Pancreas (tissue), 10 donors: ENCODE measurements at regions not wholly inside any gene's neighbourhood (a gene's known extent, or its start where the extent isn't known, plus 50 kb on each side); places are given as distances from the start of the nearest gene placed in this dataset.

Source experiments
- ATAC-seq, 4 donors: fragments of 200-7000 bp; cut with Tn5 transposase; one replicate each; pipeline versions ENCODE4 v1.8.0 to v1.9.1; 2020; ENCODE audit warnings: mild to moderate bottlenecking in 4 of 4, moderate library complexity in 4 of 4
- DNase-seq, 6 donors: peaks; one replicate each; pipeline ENCODE4 v3.0.0-alpha.2; 2020
- FAIRE-seq: peaks from 2 replicates; lab custom pipeline; 2012; peaks lifted over from hg19 to GRCh38; lab: Jason Lieb, UNC
- H3K27ac ChIP-seq, 4 donors: fragments of 200-600 bp; sonication (generic); 1 replicate in 3 of 4; 2 replicates in 1 of 4; pipeline versions ENCODE4 v1.5.0 to v1.8.0; 2020
- H3K27me3 ChIP-seq, 4 donors: fragments of 200-600 bp; one replicate each; pipeline ENCODE4 v1.8.0; 2021
- H3K36me3 ChIP-seq, 3 donors: fragments of 200-600 bp; sonication (generic) in 1 of 3; one replicate each; pipeline versions ENCODE4 v1.5.0 to v1.8.0; 2020 to 2021
- H3K4me1 ChIP-seq, 3 donors: fragments of 200-600 bp; one replicate each; pipeline ENCODE4 v1.8.0; 2021
- H3K4me3 ChIP-seq, 4 donors: fragments of 200-600 bp; sonication (generic) in 2 of 4; one replicate each; pipeline versions ENCODE4 v1.5.0 to v1.8.0; 2020 to 2021
- H3K9me3 ChIP-seq, 4 donors: fragments of 200-600 bp; one replicate each; pipeline ENCODE4 v1.8.0; 2021
- WGBS, 2 donors: extraction: QIAGEN DNeasy Blood & Tissue Kit; methylation state at CpG; one replicate each; pipeline ENCODE4 v1.1.7; 2013; 5-methylcytosine and 5-hydroxymethylcytosine counted together
- intact Hi-C, 3 donors: fragments of 100-400 bp; cut with DNase I; formaldehyde crosslinking; loops; one replicate each; pipeline versions ENCODE4 v1.11.1 to v1.14.2; 2022
- TF ChIP-seq, protein P1 (sequence below), 4 donors: fragments of 200-600 bp; sonication (generic) in 3 of 4; IDR thresholded peaks; one replicate each; pipeline versions ENCODE4 v1.5.0 to v1.8.0; 2021; ENCODE audit warnings: antibody characterized with exemption in 4 of 4
- donor health status: healthy with polysubstance abuse.
- donor health status: DM: no; HTN: no; CAD: no; lungs with moderate emphysema.
- donor health status: DM: no; HTN: no; CAD: no.
- donor health status: control.
- donor health status: control.
- donor health status: Bipolar disorder and iron deficiency.
- donor health status: DM: yes; HTN: yes; CAD: no.
- donor health status: DM: no; HTN: no; CAD: no.
- donor health status: DM: no; HTN: no; CAD: no.
- donor health status: DM: yes; HTN: yes; CAD: no.

DNA sequence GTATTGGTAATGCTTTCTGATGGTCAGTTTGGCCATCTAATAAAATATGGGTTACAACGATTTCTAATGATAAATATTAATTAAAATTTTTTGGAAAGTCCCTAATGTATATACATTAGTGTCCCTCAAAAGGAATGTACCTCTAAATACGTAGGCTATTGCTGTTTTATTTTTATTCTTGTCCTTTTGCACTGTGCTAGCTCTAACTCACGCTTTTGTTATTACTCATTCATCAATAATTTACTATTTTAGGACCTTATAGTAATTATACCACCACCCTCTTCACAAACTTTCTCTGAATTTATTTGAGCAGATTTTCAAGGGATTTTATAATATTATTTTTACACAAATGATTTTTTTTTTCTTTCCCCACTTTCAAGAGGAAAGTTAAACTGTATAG, 795.9 kb upstream of the PCDH9 start:
- TF ChIP-seq, protein P1, sequence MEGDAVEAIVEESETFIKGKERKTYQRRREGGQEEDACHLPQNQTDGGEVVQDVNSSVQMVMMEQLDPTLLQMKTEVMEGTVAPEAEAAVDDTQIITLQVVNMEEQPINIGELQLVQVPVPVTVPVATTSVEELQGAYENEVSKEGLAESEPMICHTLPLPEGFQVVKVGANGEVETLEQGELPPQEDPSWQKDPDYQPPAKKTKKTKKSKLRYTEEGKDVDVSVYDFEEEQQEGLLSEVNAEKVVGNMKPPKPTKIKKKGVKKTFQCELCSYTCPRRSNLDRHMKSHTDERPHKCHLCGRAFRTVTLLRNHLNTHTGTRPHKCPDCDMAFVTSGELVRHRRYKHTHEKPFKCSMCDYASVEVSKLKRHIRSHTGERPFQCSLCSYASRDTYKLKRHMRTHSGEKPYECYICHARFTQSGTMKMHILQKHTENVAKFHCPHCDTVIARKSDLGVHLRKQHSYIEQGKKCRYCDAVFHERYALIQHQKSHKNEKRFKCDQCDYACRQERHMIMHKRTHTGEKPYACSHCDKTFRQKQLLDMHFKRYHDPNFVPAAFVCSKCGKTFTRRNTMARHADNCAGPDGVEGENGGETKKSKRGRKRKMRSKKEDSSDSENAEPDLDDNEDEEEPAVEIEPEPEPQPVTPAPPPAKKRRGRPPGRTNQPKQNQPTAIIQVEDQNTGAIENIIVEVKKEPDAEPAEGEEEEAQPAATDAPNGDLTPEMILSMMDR (IDR thresholded peaks at IDR 0.05): no peak
- Histone ChIP-seq H3K4me1 (no peaks in the 10 kb centered on the region), H3K36me3 (no peaks in the 10 kb centered on the region), H3K9me3 (no peaks in the 10 kb centered on the region), H3K27ac (no peak overlapping the region), H3K4me3 (no peak overlapping the region), H3K27me3 (no peaks in the 10 kb centered on the region)
- 35 to 45% methylated on average over 3 of the region's 3 CpGs for WGBS, 2 donors
- ATAC-seq (no peak), DNase-seq (no peak), FAIRE-seq (no peak)
- intact Hi-C loops: no loop called here

DNA sequence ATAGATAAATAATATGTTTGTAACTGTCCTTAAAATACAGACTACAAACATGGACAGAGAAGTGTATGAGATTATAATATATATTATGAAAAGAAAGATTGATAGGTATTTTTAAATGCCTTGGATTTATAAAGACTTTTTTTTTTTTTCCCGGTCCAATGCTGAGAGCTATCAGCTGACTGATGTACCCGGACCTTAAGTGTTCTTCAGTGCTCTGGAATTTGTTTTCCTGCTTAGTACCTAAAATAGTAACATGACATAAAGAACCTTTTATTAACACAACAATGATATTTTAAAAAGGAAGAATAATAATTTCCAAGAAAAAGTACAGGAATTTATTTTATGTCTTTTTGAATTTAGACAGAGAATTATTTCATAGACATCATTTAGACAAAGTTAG, 795.5 kb upstream of the PCDH9 start:
- Histone ChIP-seq H3K4me1 (no peaks in the 10 kb centered on the region), H3K4me3 (no peak overlapping the region), H3K9me3 (no peaks in the 10 kb centered on the region), H3K27ac (no peak overlapping the region), H3K27me3 (no peaks in the 10 kb centered on the region), H3K36me3 (no peaks in the 10 kb centered on the region)
- intact Hi-C loops: no loop called here
- TF ChIP-seq, protein P1 (IDR thresholded peaks at IDR 0.05): no peak
- ATAC-seq (no peak), DNase-seq (no peak), FAIRE-seq (no peak)
- WGBS, 2 donors: 53 to 65% methylated on average over 2 of the region's 2 CpGs

DNA sequence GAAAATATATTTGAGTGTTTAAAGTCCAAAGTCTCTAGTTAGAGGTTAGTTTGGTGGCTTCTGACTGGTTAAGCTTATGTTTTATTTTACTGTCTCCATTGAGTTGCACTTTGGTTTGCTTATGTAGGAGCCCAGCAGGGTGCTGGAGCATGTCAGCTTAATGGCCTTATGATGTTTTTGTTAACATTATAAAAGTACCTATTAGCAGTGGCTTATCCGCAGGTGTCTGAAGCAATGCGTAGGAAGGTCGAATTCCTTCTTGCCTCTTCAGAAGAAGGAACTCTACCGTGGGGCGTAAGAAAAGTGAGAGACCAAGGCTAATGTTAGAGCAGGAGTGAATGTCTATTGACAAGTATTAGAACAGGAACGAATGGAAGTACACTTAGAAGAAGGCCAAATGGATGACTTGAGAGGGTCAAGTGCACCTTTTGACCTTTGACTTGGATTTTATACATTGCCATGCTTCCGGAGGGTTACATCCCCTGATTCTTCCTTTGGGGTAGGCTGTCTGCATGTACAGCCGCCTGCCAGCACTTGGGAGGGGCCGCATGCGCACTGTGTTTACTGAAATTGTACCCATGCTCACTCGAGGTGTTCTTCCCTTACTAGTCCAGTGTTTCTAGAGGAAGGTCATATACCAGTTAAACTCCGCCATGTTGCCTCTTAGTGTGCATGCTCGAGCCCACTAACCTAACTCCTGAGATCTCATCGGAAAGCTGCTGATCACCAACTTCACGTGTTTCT, 793.9 kb upstream of the PCDH9 start:
- 59 to 74% methylated on average over 15 of the region's 15 CpGs for WGBS, 2 donors
- Histone ChIP-seq H3K9me3 (no peaks in the 10 kb centered on the region), H3K36me3 (no peaks in the 10 kb centered on the region), H3K27ac (no peak overlapping the region), H3K4me1 (no peaks in the 10 kb centered on the region), H3K27me3 (no peaks in the 10 kb centered on the region), H3K4me3 (no peak overlapping the region)
- FAIRE-seq (no peak), ATAC-seq (no peak), DNase-seq (no peak)
- intact Hi-C loops: no loop called here
- TF ChIP-seq, protein P1 (IDR thresholded peaks at IDR 0.05): no peak

DNA sequence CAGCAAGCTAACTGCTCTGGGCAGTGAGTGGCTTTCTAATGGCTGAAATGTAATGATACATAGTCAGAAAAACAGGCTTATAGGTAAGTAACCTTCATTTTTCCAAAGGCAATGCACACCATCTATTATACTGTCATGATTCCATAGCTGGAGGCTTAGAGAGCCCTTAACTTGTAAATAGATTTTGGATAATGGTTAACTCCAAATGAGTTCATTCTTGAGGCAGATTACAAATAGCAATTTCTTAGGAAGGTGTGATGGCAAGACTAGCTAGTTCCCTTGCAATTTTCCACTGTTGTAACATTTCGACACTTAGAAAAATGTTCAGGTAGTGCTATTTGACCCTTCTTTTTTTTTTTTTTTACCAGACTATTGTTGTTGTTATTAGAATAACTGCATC, 789.8 kb upstream of the PCDH9 start:
- intact Hi-C loops: no loop called here

DNA sequence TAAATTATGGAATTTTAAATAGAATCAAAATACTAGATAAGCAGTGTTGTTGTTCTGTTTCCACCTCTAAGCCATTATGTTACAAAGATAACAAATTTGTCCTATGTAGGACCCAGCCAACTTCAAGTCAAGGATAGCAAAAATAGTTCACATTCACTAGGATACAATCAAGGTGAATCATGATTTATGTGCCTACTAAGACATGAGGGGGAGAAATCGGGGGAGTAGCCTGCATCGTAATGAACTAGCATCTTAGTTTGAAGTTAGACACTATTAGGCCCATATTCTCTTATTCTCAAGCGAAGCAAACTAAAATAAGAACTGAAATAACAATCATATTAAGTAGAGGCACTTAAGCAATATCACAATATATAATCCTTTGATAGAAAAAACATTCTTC, 779.4 kb upstream of the PCDH9 start:
- no peaks in the 10 kb centered on the region for H3K4me1 ChIP-seq
- no peak overlapping the region for H3K4me3 ChIP-seq
- FAIRE-seq: no peak
- TF ChIP-seq, protein P1 (IDR thresholded peaks at IDR 0.05): no peak
- no peaks in the 10 kb centered on the region for H3K36me3 ChIP-seq
- no peak for DNase-seq
- WGBS, 2 donors: 63 to 69% methylated on average over 3 of the region's 3 CpGs
- no peaks in the 10 kb centered on the region for H3K9me3 ChIP-seq
- no peak for ATAC-seq
- H3K27me3 ChIP-seq: no peaks in the 10 kb centered on the region
- H3K27ac ChIP-seq: no peak overlapping the region
- intact Hi-C loops: no loop called here

More for the DNA sequence above, 789.8 kb upstream of the PCDH9 start:
- H3K4me1 ChIP-seq: no peaks in the 10 kb centered on the region
- no peak overlapping the region for H3K4me3 ChIP-seq
- DNase-seq: no peak
- TF ChIP-seq, protein P1 (IDR thresholded peaks at IDR 0.05): no peak
- no peak overlapping the region for H3K27ac ChIP-seq
- H3K27me3 ChIP-seq: no peaks in the 10 kb centered on the region
- WGBS, 2 donors: 20 to 24% methylated on average over 1 of the region's 1 CpG
- FAIRE-seq: no peak
- no peak for ATAC-seq
- no peaks in the 10 kb centered on the region for H3K9me3 ChIP-seq
- no peaks in the 10 kb centered on the region for H3K36me3 ChIP-seq
